ENCODE measurements at regions not wholly inside any gene's neighbourhood (a gene's known extent, or its start where the extent isn't known, plus 50 kb on each side); places are given as distances from the start of the nearest gene placed in this dataset.

DNA sequence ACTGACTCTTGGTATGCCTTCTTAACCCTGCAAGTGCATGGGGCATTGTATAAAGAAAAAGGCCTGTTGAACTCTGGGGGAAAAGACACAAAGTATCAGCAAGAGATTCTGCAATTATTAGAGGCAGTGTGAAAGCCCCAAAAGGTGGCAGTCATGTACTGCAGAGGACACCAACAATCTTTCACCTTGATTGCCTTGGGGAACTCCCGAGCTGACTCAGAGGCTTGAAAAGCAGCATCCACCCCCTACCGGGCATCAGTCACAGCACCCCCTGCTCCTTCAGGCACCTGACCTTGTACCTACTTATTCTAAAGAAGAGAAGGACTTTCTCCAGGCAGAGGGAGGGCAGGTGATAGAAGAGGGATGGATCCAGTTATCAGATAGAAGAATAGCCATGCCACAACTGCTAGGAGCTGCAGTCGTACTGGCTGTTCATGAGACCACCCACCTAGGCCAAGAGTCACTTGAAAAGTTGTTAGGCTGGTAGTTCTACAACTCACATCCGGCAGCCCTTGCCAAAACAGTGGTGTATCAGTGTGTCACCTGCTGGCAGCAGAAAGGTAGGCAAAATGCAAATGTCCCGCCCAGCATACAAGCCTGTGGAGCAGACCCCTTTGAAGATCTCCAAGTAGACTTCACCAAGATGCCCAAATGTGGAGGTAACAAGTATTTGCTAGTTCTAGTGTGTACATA is 241.6 kb upstream of the CNTN6 start:
- Histone ChIP-seq H3K27ac (no peak overlapping the region), H3K9me3 (no peaks in the 10 kb centered on the region), H3K4me1 (no peaks in the 10 kb centered on the region), H3K27me3 (no peaks in the 10 kb centered on the region), H3K4me3 (no peak overlapping the region), H3K36me3 (no peaks in the 10 kb centered on the region)
- ATAC-seq (no peak), DNase-seq (no peak)
- WGBS (ENCODE audit: insufficient coverage, low coverage, low lambda C conversion rate, missing lambda C conversion rate): 24% methylated on average over 2 of the region's 5 CpGs
- intact Hi-C loops (cut with DNase I): no loop called here
- TF ChIP-seq POLR2A (IDR thresholded peaks at IDR 0.05): no peak
- TF ChIP-seq, protein P1, sequence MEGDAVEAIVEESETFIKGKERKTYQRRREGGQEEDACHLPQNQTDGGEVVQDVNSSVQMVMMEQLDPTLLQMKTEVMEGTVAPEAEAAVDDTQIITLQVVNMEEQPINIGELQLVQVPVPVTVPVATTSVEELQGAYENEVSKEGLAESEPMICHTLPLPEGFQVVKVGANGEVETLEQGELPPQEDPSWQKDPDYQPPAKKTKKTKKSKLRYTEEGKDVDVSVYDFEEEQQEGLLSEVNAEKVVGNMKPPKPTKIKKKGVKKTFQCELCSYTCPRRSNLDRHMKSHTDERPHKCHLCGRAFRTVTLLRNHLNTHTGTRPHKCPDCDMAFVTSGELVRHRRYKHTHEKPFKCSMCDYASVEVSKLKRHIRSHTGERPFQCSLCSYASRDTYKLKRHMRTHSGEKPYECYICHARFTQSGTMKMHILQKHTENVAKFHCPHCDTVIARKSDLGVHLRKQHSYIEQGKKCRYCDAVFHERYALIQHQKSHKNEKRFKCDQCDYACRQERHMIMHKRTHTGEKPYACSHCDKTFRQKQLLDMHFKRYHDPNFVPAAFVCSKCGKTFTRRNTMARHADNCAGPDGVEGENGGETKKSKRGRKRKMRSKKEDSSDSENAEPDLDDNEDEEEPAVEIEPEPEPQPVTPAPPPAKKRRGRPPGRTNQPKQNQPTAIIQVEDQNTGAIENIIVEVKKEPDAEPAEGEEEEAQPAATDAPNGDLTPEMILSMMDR (IDR thresholded peaks at IDR 0.05): no peak

DNA sequence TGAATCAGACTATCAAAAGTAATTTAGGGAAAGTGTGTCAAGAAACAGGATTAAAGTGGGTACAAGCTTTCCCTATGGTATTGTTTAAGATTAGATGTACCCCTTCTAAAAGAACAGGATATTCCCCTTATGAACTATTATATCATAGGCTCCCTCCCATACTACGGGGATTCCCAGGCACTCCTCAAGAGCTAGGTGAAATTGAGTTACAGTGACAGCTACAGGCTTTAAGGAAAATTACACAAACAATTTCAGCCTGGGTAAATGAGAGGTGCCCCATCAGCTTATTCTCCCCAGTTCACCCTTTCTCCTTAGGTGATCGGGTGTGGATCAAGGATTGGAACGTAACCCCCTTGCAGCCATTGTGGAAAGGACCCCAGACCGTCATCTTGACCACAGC is 240.8 kb upstream of the CNTN6 start:
- H3K4me1 ChIP-seq: no peaks in the 10 kb centered on the region
- intact Hi-C loops (cut with DNase I): no loop called here
- no peaks in the 10 kb centered on the region for H3K27me3 ChIP-seq
- H3K36me3 ChIP-seq: no peaks in the 10 kb centered on the region
- H3K9me3 ChIP-seq: no peaks in the 10 kb centered on the region
- DNase-seq (no peak), ATAC-seq (no peak)
- no peak for TF ChIP-seq POLR2A (IDR thresholded peaks at IDR 0.05)
- TF ChIP-seq, protein P1 (IDR thresholded peaks at IDR 0.05): peak in 2 of 4 donors; percentile 11 to 35
- WGBS (ENCODE audit: insufficient coverage, low coverage, low lambda C conversion rate, missing lambda C conversion rate): 42% methylated on average over 3 of the region's 4 CpGs
- H3K27ac ChIP-seq: no peak overlapping the region
- no peak overlapping the region for H3K4me3 ChIP-seq

DNA sequence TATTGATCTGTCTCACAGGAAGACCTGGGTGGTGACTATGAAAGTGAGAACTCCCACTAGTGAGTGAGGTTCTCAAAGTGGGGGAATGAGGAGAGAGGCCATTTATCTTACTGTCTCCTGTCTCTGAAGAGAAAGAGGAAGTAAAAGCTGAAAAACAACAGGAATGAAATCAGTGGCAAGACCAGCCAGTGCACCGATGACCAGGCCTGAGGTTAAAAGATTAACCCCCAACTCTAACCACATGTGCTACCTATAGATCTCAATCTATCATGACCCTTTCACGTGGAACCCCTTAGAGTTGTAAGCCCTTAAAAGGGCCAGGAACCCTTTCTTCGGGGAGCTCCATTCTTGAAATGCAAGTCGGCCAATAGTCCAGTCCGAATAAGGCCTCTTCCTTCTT is 239.3 kb upstream of the CNTN6 start:
- no peak for ATAC-seq
- H3K27me3 ChIP-seq: no peaks in the 10 kb centered on the region
- intact Hi-C loops (cut with DNase I): no loop called here

DNA sequence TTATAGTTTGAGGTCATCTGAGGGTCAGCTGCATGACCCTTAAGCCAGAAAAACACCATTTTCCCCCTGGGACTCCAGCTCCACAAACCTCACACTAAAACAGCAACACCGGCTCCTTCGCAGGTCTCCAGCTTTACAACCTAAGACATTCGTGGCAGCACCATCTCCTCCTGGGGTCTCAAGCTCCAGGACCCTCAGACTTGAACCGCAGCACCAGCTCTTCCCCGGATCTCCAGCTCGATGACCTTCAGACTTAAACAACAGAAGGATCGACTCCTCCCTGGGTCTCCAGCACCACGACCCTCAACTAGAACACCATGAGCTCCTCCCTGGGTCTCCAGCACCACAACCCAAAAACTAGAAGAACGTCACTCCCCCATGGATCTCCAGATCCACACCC is 233.7 kb upstream of the CNTN6 start:
- 49% methylated on average over 2 of the region's 9 CpGs for WGBS (ENCODE audit: insufficient coverage, low coverage, low lambda C conversion rate, missing lambda C conversion rate)

More for the DNA sequence above, 239.3 kb upstream of the CNTN6 start:
- no peak overlapping the region for H3K4me3 ChIP-seq
- DNase-seq: no peak
- H3K9me3 ChIP-seq: no peaks in the 10 kb centered on the region
- WGBS (ENCODE audit: insufficient coverage, low coverage, low lambda C conversion rate, missing lambda C conversion rate): 41% methylated on average over 4 of the region's 5 CpGs
- H3K36me3 ChIP-seq: no peaks in the 10 kb centered on the region
- no peak overlapping the region for H3K27ac ChIP-seq
- H3K4me1 ChIP-seq: no peaks in the 10 kb centered on the region
- TF ChIP-seq, protein P1 (IDR thresholded peaks at IDR 0.05): no peak
- TF ChIP-seq POLR2A (IDR thresholded peaks at IDR 0.05): no peak

More for the DNA sequence above, 233.7 kb upstream of the CNTN6 start:
- Histone ChIP-seq H3K4me1 (no peaks in the 10 kb centered on the region), H3K27me3 (no peaks in the 10 kb centered on the region), H3K4me3 (no peak overlapping the region), H3K36me3 (no peaks in the 10 kb centered on the region), H3K27ac (no peak overlapping the region), H3K9me3 (no peaks in the 10 kb centered on the region)
- ATAC-seq (no peak), DNase-seq (no peak)
- TF ChIP-seq, protein P1 (IDR thresholded peaks at IDR 0.05): no peak
- TF ChIP-seq POLR2A (IDR thresholded peaks at IDR 0.05): no peak
- intact Hi-C loops (cut with DNase I): no loop called here

All from right lobe of liver (tissue), 6 donors.